ENCODE measurements at regions not wholly inside any gene's neighbourhood (a gene's known extent, or its start where the extent isn't known, plus 50 kb on each side); places are given as distances from the start of the nearest gene placed in this dataset.

- TF ChIP-seq ZNF549 (tag by site-specific recombination; IDR thresholded peaks at IDR 0.05) (no peak), ZNF692 (tag by site-specific recombination; IDR thresholded peaks at IDR 0.05) (no peak), CTCF (tag by site-specific recombination; IDR thresholded peaks at IDR 0.05) (no peak), ZBTB26 (tag by site-specific recombination; optimal IDR thresholded peaks at IDR 0.05) (no peak), ZNF223 (tag by site-specific recombination; IDR thresholded peaks at IDR 0.05) (no peak)
Observed at GRCh38 chr13:90773681-90774080, 573.8 kb upstream of the MIR17HG start.

All from HEK293 (cell line).